Glomerular endothelial cell (primary cell): ENCODE measurements at regions not wholly inside any gene's neighbourhood (a gene's known extent, or its start where the extent isn't known, plus 50 kb on each side); places are given as distances from the start of the nearest gene placed in this dataset.
"Not testable (repeated sequence)": the region's sequence is repeated elsewhere in the genome, so short reads cannot be mapped to it uniquely, and the experiment has no call there.

Experiments
- DNase-seq: peaks from one replicate; pipeline ENCODE4 v3.0.0-alpha.2; 2011; ENCODE audit warnings: low read depth, low spot score; ENCODE audit errors: extremely low read depth

DNA sequence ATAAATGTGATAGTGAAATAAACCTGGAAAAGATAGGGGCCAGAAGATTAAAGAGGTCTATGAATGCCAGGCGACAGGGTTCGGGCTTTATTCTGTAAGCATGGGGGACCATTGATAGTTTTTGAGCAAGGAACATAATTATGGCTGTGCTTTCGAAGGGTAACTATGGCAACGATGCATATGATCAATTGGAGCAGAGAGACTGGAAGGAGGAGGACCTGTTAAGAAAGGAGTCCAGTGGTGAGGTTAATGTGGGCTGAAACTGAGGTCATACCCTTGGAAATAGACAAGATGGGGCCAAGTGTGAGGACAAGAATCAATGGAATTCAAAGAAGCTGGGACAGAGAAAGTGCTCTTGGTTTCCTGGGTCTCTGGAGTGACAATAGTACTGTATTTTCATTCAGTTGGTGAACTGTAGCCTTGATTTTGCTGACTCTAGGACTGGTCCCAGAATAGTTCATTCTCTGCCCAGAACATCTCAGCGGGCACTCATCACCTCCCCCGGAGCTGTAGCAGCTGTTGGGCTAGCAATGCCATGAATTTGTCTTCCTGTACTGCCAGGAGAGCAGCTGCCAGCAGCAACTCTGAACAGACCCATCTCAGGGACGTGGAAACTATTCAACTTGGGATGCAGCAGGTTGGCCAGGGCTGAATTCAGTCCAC lies 108.4 kb downstream of the SRGAP2 start:
- not testable (repeated sequence) for DNase-seq

DNA sequence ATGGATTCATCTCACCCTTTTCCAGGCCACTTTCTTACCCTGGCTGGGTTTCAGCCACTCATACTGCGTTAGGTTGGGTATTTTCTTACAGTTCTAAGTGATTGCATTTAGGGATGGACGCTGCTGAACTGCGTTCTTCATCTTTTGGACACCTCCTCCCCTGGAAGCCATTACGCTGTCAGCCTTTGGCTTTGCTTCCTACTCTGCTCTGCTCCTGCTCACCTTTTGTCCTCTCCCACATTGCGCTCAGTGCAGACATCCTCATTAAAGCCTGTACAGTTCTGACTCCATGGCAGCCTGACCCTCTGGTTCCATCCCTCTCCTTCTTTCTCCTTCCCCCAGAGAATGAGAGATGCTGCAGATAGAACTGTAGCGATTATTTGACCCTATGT lies 108.9 kb downstream of the SRGAP2 start:
- not testable (repeated sequence) for DNase-seq

- DNase-seq = not testable (repeated sequence)
Measured at GRCh38 chr1:206314951-206315636, 111.8 kb downstream of the SRGAP2 start.

- not testable (repeated sequence) for DNase-seq
Measured at GRCh38 chr1:206316901-206317300, 113.6 kb downstream of the SRGAP2 start.

DNA sequence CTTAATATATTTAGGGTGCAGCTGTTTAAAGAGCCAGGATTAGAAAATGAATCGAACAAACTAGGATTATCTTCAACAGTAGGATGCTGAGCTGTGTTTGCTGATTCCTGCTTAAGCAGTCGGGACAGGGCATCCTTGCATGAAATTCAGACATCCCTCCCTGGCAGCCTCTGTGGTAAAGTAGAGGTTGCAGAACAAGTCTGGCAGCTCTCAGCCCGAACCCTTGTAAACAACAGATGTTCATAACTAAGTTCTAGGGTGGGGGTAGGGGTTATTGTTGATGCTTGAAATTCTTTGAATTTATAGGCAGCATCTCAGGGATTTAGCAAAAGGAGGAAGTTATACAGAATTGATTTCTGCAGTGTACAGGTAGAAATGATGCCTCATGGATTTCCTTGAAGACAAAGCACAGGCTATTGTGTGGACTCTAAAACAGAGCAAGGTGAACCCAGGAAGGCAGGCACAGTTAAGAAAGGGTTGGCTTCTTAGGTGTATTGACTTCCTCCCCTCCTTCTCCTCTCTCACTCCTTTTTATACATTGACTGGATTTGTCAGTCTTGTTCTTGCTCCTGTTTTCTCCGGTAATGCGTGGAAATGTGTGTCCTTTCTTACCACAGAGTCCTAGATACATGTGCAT lies 114.7 kb downstream of the SRGAP2 start:
- DNase-seq = not testable (repeated sequence)

DNA sequence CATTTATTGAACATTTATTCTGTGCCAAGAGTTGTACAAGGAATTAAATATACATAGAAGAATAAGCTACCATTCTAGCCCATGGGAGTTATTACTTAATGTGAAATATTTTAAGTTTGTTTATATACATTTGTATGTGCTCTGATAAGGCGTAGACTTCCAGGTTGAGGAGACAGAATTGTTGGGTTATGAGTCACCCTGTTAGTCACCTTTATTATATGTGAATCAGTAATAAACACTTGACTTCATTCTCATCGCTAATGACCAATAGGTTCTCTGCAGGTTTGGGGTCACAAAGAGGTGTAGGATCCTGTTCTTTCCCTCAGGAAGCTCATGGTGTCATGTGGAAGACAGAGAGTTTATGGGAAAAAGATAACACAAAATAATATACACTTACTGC lies 116.9 kb downstream of the SRGAP2 start:
- not testable (repeated sequence) for DNase-seq

GRCh38 chr1:206326159-206326939 lies 123.0 kb downstream of the SRGAP2 start:
- DNase-seq = not testable (repeated sequence)

GRCh38 chr1:206331597-206331996 lies 128.3 kb downstream of the SRGAP2 start:
- not testable (repeated sequence) for DNase-seq

GRCh38 chr1:206333316-206333715 lies 130.0 kb downstream of the SRGAP2 start:
- DNase-seq = not testable (repeated sequence)

DNA sequence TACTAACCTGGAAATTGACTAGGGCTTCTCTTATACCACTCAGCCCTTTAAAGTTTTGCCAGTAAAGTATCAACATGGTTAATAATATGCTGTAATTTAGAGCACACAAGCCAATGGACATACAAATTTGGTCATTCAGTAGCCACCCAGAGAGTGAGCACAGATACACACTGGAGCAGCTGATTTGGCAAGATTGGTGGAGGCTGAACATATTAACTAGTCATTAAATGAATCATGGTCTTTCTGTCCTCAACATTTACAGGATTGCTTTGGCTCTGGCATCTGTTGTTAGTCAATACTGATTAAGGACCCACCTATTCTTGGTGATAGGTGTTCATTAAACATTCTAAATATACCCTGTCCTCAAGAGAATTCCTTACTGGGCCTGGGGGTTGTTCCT lies 130.6 kb downstream of the SRGAP2 start:
- DNase-seq = not testable (repeated sequence)

DNA sequence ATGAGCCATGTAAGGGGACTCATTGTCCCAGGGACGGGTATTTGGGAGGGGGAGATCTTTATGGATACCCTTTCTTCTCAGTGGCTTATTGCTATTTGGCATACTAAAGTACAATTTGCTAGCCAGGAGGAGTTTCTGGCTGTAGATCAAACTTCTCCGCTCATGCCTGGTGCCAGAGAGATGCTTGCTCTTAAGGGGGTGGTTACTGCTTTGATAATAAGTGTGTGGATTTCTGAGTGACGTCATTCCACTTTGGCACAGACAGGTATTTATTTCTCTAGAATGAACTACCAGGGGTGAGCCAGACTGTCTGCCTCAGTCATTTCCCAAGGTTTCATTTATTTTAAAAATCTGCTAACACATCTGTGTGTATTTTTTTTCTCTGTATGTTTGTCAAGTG lies 131.1 kb downstream of the SRGAP2 start:
- DNase-seq = not testable (repeated sequence)

DNA sequence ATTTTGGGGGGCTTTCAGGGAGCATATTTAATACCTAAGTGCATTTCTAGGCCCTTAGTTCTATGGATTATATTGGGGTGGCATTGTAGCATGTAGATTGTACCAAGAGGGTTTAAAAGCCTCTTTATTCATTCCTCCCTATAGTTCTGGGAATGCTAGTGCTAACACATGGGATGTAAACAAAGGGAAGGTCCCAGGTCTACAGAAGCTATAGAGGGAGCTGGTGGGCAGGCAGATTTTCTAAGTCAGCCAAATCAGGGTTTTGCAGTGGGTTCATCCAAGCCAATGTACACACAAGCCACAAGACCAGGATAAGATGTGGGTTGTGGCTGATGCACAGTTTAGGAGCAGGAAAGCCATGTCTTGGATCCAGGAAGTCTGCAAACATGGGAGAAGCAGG lies 131.8 kb downstream of the SRGAP2 start:
- DNase-seq = not testable (repeated sequence)

DNA sequence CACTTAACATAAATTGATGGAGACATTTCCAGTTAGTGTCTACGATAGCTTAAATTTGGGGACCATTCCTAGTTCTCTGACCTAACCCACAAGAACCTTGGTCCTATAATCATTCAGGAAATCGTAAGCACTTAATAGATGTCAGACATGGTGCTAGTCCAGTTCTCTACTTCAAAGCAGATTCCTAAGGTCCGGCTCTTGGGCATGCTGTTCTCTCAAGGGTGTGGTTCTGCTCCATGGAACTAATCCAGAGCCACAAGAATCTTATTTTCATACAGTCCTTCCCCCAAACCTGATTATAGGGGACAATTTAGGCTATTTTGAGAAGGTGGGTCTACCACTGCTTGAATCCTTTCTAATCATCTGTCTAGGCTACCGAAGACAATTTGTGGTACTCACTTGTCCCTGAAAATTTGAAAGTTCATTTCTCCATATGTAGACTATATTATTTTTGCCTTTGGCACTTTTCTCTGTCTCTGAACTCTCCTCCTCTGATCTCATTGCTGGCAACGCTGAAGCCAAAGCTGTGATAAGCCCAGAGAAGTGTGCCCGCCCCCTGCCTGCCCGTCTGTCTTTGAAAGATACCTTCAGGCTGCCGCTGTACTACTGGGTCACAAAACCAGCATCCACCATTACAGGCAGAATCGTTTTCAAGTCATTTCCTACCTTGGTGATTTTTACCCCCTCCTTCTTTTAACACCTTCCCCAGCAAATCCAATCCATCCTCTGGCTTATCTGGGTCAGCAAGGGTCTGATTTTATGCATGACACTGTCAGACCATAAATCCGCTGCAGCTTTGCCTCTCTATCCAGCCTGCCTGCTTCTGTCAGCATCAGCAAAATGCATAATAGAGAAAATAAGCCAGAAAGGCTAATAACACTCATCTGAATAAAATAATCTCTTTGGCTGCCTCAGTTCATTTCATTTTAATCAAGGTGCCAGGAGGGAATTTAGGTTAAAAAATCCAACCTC lies 132.8 kb downstream of the SRGAP2 start:
- DNase-seq = not testable (repeated sequence)

GRCh38 chr1:206337024-206337423 lies 133.3 kb upstream of the IKBKE start:
- DNase-seq = not testable (repeated sequence)

DNA sequence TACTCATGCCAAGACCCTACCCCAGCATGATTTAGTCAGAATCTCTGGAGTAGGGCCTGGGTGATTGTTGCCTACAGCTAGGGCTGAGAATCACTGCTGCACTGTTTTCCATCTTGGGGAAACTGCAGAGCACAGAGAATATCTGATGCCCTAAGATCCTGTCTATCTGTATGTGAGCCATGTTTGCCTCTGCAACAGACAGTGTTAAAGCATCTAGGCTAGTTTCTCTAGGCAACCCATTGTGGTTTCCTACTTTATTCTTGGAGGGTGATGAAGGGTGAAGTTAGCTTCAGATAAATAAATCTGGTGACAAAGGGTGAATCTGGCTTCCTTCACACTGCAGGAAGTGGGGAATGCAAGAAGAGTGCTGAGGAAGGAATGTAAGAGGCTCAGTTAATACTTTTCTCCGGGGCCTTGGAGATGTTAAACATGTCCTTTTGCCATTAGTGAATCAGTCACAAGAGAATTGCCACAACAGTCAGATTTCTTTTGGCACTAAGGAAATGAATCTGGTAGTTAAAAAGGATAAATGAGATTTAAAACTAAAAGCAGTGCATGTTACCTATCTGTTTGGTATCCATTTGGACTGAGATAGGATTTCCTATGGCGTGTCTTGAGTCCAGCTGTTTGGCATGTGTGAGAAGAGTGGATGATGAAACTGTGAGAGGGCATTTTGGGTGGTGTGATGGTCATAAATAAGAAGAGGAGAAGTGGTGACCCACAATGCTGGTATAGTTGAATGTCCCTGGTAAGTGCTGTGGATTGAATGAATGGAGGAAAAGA lies 119.6 kb upstream of the IKBKE start:
- not testable (repeated sequence) for DNase-seq

DNA sequence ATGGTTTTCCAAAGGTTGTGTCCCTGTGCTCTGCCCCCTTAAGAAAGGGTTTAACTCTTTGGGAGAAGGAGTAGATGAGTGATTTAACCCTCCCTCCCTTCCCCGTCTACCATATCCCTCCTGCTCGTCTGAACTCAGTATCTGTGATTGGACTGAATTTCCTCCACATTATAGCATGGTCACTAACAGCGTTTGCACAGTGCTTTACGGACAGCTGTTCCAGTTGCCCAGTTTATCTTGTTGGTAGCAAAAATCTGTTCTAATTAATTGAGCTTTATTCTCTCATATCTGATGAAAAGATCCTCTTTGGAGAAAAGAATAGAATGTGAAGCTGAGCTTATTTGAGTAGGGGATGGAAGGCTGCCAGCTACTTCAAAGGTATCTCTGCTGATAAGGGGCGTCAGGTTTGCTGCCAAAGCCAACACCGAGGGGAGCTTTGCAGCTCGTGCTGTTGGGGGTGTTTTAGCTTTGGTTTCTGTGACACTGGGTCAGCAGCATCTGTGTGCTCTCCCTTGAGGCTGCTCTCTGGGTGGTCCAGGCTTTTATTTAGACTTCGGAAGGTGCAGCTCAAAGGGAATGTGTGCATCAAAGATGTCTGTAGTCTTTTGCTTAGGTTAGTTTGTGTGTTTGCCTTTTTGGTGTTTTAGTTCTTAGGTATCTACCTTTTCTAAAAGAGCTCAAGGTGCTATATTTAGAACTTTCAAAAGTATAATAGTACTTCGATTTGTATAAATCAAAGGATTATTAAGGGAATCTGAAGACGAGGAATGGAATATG lies 118.8 kb upstream of the IKBKE start:
- DNase-seq = not testable (repeated sequence)

GRCh38 chr1:206356310-206356709 lies 114.0 kb upstream of the IKBKE start:
- peak; percentile 1 for DNase-seq

DNA sequence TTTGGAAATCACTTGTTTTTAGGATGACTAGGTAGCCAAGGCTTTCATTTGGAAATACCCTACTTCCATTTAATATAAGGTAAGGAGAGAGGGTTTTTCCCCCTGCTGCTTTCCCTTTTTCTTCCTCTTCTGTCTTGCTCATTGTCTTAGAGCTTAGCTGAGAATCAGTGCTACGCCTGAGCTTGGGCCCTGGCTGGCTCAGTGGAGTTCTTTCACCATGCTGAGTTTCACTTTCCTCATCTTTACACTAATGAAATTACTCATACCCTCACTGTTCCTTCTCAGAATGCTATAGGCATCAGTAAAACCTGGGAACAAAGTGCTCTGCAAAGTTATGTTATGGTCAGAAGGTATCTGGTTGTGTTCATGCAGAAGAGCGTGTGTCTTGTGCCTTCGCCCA lies 112.3 kb upstream of the IKBKE start:
- DNase-seq = not testable (repeated sequence)
